HuH-7.5 (cell line): ENCODE measurements at regions not wholly inside any gene's neighbourhood (a gene's known extent, or its start where the extent isn't known, plus 50 kb on each side); places are given as distances from the start of the nearest gene placed in this dataset.

Experiments used
- DNase-seq: peaks from one replicate; pipeline ENCODE4 v3.0.0; 2011; ENCODE audit warnings: low spot score

DNA sequence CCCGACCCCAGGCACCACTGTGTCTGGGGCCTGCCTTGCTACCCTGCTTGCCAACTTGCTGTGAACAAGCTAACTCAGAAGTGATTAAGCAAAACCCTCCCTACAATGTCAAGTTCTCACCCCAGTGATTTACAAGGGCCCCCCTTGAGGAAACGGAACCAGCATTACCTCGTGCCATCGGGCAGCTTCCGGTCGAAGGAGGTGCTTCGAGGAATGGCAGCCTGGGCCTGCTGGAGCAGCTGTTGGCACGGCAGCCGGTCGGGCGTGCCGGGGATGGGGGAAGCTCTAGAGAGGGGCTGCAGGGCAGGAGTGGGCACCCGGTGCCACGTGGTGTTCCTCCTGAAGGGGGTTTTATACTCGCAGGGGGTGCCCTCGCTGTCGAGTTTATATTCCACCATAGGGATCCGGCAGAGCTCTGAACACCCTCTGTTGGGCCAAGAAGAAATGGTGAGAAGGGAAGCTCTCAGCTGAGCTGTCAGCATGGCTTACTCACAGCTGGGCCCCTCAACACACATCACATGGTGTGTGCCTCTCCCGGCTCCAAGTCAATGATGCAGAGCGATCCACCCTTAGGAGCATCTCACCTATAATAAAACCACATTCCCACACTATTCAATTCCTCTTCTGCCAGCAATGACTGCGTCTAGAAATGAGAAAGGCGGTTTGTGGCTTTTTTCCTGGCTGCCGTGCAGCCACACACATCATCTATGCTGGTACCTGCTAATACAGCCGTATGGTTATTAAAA is 184.4 kb downstream of the SIPA1L2 start:
- no peak for DNase-seq

DNA sequence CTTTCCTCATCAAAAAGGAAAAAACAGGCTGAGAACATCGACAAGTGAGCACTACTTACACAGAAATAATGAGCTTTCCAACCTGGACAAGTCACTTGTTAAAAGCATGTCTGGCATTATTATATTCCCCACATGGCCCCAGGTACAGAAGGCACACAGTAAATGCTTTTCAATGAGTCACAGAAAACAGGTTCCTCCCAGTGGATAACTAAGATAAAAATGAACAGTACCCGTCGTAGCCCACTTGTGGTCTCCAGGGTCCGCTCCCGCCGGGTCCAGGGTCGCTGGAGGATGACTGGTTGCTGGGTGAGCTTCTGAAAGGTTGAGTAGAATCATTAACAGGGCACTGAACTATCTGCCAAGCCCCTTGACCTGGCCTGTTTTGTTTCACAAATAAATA is 186.6 kb downstream of the SIPA1L2 start:
- DNase-seq: no peak

DNA sequence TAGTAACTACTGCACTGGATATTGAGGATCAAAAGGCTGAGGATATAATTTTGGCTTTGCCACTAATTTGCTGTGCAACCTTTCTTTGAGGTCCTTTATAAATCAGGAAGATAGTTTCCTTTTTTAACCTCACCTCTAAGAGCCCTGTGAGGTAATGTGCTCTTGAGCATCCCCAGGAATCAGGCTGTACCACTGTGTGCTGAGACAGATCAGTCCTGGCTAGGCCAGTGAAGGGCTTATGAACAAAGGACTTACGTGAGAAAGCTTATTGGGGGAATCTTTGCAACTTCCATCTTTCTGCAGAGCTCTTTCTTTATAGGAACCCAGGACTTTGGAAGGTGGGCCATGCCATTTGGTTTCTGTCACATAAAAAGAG is 188.9 kb downstream of the SIPA1L2 start:
- no peak for DNase-seq

DNA sequence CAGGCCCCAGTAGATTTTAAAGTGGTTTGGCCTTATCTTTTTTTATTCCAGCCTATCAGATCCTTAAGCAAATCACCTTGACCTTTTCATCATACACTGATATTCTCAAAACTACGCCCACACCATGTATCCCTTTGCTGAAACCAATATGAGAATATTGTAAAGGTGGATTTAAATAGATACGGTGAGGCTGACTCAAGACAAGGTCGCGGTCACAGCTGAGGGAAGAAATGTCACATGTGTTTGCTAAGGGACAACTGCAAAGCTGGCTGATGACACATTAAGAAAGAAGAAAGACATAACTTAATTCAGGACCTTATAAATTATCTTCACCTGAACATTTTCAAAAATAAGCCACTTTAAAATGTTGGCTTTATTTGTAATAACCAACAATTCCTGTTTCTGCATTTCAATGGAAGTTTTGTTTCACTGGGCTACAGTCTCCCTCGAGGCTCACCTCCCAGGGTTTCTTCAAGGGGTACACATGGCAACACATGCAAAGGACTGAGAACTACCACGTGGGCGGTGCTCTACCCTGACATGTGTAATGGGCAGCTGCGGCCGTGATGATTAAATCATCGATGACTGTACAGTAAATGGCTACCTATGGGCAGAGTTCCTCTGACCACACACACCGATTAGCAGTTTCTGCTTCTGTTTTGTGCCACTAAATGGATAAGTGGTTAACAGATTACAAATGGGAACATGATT is 189.5 kb downstream of the SIPA1L2 start:
- DNase-seq: no peak

DNA sequence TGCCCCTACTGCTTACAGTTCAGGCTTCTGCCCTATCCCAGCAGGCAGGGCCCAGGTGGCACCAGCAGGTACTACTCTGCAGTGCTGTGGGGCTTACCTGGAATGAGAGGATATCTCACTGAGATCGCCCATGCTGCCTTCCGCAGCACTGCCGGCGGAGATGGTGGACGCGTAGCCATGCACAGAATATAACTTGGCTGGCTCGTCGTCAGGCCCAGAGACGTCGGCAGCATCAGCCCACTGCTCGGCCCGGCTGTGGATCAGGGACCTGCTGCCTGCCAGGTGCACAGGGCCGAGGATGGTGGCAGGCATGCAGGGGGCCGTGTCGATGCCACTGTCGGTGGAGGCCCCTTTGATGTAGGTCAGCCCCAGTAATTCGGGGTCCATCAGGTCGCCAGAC is 190.9 kb downstream of the SIPA1L2 start:
- no peak for DNase-seq

DNA sequence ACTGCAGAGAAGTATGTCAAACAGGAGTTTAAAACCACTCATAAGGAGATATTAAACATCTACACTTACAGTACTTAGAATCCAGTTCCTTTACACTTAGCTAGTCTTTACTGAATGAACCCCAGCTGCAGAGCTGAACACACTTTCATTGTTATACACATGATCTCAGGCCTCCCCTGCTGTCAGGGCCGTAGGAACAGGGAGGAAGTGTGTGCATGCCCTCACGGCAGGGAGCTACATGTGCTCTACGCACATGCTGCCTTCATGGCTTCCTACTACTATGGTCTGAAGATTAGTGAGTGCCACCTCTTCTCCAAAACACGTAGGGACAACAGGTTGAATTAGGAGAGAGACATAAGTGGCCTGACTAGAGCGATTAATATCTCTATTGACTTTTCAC is 191.5 kb downstream of the SIPA1L2 start:
- DNase-seq: no peak

DNA sequence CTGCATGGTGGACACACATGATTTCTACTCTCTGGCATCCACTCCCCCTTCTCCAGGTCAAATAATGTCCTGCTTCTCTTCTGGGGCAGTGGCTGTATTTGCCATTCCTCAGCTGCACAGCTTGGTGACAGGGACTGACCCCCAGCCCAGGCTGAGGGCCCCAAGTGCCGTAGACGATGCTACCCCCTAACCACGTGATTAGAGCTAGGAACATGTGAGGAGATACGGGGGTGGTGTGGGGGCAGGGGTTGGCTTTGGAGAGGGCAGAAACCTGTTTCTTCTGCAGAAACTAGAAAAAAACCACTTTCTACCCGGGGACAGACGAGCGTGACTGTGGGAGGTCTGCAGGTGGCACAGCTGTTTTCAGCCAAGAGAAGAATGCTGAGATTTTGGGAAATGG is 192.4 kb downstream of the SIPA1L2 start:
- DNase-seq: no peak

DNA sequence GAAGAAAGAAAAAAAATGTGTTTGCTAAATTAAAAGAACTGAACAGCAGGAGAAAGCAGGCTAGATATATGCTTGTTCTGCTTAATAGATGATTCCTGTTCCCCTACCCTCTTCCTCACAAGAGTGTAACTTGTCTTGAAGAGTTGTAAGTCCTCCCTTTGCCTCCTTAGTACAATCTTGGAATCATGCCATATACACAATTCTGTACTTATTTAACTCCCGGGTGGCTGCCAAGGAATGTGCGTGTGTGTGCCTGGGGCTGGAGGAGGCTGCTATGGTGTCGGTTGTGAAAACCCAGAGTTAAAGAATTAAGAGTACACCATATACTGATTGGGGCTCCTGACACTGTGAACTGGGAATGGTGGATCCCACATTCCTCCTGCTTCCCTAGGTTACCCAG is 194.2 kb downstream of the SIPA1L2 start:
- DNase-seq: no peak

DNA sequence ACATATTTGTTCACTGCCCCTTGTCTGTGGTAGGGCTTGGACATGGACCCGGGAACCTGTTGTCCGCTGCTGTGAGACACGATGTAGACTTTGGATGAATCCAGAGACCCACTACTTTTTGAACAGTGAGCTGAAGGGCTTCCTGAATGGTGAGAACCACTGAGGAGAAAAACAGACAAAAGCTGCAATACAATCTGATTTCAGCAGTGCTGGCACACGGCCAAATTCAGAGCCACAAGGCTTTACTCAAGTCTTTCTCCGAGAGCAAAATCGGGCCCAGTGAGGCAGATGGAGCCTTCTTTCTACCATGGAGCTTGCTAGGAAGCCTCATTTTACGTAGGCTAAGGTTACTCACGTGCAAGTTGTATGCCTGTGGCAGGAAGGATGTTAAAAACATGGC is 197.6 kb downstream of the SIPA1L2 start:
- no peak for DNase-seq

DNA sequence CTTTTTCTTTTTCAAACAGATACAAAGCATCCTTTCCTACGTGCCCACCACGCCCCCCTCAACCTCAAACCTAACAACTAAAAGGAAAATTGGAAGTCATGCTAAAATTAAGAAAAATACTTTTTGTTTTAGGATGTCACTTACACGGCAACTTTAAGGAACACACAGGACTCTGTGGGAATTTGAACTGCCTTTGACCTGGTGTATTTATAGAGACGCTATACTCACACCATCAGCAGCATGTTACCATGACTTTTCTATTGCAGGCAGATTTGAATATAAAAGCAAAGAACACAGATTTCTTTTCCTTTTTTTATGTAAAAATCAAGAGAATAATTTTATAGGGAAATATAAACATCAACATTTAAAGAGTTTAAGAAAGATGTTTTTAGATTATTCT is 198.2 kb downstream of the SIPA1L2 start:
- DNase-seq: no peak

DNA sequence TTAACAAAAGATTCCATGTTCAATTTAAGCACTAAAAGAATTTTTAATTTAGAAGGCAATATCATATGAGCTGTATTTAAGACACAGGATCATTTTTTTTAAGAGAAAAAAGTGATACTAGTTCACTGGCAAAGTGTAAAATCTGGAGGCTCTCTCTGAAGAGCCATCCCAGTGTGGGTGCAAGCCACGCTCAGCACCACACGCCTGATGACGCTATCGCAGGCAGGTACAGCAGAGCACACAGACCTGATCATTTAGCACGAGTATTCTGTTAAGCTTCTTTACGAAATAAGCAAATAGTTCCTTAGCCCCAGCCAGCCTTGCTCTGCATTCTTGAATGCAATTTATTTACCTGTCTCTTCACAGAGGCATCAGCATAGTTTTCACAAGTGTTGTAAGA is 198.6 kb downstream of the SIPA1L2 start:
- no peak for DNase-seq

DNA sequence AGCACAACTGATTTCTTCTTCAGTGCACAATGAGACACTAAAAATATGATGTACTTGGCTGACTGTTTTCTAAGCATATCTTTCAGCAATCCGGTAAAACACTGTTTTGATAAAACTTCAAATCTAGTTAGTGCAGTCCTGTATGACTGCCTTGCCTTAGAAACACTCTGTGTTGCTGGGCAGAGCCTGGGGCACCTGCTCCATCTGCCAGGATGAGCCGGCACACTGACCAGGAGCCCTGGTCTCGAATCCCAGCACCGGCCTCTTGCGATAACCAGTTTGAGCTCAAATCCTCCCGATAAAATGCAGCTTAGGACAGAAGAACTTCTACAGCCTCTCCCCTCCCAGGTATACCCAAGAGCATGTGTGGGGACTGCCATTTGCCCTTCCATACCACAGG is 199.5 kb downstream of the SIPA1L2 start:
- no peak for DNase-seq

DNA sequence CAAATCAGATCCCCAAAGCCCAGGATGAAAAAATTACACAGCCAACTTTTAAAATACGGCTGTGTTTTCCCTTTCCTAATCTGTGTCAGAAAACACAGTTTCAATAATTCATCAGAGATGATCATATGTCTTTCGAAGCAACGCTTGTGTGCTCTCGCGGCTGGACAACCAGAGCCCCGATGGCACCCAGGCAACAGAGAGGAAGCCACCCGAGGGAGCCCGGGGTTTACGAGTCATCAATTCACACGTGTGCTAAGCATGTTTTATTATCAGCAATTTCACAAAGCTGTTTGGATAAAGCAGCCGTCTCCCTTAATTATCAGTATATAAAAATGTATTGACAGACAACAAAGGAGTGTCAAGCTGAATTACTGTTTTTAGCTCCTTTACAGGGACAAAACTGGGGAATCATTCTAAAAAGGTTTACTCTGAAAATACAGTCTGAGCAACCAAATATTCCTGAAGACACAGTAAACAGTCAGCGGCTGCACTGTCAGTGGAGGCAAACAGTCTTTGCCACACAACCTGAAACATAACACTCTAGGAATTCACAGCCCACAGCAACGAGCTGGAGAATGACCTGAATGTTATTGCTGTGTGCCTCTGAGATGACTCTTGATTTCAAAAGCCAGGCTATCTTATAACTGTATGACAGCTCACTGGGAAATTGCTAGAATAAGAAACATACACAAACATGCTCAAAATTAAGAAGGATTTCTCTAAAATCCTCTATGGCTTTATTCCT is 201.0 kb downstream of the SIPA1L2 start:
- DNase-seq: no peak

DNA sequence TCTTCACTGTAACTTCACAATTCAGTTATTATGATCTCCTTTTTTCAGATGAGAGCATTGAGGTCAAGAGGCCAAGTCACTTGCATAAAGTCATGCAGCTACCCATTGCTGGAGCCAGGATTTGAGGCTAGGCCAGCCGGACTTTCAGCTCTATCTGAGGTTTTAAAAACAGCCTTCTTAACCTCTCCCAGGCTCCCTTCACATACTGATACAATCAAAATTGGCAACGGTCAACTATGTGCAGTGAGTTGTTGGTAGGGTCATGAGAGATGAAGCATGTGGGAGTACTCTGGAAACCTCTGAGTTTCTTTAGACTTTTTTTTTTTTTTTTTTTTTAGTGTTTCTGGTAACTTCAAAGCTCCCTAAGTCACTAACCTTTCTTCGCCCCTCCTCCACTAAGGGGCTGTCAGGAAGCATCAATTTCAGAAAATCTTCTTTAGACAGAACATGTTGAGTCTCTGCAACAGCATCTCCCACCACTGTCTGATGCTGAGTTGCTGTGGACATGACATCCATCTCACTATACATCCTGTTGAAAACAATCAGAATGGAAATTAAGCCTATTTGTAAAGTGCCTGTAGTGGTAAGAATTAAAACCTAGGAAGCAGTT is 201.8 kb downstream of the SIPA1L2 start:
- DNase-seq: no peak

DNA sequence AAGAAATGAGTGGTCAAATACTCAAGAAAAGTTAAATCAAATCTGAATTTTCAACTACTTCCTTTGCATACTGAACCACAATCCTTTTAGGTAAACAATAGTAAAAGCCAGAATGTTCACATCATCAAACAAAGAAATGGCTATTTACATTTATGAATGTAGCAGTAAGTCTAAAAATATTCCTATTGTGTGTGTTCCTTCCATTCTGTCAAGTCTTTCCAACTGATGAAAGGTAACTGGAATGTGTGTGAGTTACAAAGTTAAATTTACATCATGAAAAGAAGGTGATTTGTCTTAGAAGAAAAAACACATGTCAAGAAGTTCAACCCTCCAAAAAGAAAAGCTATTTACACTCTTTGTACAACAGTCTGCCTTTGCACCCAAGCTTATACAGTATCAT is 203.1 kb downstream of the SIPA1L2 start:
- no peak for DNase-seq

DNA sequence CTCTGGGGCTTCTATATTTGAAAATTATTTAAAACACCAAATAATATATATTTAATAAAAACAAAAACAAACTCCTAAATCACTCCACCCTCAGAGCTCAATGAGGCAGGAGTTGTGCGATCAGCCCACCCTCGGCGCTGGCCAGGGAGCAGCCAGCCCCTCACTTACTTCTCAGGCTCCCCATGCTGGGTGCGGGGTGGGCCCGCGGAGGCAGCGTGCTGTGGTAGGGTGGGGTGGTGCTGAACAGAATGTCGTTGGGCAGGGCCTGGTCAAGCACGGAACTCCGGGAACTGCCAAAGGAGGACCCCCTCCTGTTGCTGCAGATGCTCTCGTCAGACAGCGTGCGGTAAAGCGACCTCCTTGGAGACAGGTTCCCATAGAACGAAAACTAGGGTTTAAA is 204.5 kb downstream of the SIPA1L2 start:
- no peak for DNase-seq

DNA sequence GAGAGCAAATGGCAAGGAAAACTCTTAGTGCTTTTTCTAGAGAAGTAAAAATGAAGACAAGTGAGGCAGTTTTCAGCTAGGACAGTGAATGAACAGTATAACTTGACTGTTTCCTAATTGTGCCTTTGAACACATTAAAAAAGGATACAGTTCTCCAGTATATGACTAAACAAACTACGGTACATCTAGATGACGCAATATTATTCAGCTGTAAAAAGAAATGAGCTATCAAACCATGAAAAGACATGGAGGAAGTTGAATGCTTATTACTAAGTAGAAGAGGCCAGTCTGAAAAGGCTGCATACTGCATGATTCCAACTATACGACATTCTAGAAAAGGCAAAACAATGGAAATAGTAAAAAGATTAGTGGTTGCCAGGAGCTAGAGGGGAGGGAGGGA is 206.3 kb downstream of the SIPA1L2 start:
- DNase-seq: no peak

DNA sequence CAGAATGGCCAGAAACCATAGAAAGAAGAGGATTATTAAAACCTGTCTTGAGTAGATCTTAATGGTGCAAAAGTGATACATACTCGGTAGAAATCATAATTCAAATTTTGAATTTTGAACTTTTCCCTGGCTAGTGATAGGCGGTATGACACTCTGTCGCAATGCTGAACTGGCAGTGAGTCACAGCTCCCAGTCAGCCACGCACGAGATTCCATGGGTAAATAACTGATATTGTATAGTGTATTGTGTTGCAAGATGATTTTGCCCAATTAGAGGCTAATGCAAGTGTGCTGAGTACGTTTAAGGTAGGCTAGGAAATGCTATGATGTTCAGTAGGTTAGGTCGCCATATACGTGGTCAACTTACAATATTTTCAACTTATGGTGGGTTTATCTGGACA is 207.0 kb downstream of the SIPA1L2 start:
- DNase-seq: no peak

DNA sequence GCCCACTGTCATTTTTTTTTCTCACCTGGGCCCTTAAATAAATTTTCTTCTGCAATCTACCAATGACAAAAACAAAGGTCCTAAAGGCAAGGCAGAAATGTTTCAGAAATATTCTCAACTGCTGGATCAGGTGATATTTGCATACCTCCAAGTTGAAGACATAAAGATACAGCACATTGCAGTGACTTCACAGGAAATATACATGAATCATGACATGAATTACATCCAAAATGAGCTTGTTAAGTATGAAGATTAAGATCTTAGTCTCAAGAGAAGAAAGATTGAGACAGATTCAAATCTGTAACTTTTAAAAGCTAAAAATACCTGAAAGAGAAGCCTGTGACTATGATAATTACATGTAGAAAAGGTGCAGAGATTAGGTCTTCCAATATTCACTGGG is 207.8 kb downstream of the SIPA1L2 start:
- no peak for DNase-seq

DNA sequence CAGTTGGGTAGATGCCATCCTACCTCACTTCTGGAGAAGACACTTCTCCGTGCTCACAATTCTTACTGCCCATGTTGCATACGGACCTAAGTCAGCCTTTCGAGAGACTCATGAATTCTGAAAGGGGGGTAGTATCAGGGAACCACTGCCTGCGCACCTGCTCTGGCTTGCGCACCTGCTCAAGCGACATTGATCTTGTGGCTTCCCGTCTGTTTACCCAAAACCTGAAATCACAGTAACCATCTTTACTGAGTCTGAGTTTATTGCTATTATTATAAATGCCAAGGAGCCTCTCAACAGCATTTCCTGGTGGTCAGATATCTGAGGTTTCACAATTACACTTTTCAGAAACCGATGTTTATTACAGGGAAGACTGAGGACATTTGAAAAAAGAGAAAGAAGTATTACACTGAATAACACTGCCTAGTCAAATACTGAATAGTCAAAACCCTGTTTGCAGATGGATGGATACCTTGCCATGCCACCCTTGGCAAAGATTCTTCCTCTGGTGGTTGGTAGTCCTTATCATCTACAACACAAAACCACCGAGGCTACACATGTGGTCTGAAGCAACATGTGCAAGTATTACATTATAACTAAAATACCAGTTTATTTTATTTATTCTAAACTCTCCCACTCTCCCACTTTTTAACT is 208.7 kb downstream of the SIPA1L2 start:
- DNase-seq: no peak

DNA sequence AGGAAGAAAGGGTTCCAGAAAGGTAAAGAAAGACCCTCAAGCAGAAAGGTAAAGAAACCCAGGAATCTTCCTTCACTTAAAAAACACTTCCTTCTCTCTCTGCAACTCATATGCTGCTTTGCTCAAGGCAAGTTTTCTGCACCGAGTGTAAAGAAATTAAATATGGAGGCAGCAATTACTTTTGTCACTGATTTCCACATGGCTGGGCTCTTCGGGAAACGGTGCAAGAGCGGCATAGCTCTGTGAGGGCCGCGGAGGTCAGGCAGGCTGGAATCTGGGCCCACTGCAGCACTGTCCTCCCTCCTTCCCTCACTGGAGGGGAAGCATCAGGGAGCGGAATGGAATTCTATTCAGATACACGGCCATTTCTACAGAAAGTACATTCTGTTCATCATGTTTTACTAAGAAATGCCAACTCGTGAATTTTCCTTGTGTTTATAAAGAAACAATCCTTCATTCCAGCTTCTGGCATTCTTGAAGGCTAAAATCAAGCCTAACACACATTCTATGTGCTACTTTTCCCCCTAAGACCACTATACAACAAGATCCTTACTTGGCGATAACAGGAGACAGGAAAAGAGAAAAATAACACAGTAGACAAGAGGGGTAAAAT is 212.2 kb downstream of the SIPA1L2 start:
- DNase-seq: no peak

DNA sequence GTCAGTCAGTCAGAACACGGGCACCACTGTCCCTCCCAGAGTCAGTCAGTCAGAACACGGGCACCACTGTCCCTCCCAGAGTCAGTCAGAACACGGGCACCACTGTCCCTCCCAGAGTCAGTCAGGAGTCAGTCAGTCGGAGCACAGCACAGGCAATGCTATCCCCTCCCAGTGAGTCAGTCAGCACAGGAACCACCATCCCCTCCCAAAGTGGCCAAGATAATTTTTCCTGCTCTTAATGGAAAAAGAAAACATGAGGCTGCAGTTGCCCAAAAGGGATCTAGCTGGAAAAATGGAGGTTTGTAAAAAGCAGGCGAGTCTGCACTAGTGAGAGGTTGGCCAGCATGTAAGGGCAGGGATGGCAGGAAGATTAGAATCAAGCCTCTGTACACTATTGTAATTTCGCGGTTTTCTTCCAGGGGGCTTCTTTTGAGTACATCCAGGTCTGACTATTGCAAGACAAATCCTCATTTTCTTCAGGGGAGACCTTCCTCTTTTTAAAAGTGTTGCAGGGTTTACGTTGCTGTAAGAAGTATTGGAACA is 213.8 kb downstream of the SIPA1L2 start:
- DNase-seq: no peak
